ENCODE measurements at regions not wholly inside any gene's neighbourhood (a gene's known extent, or its start where the extent isn't known, plus 50 kb on each side); places are given as distances from the start of the nearest gene placed in this dataset.

DNA sequence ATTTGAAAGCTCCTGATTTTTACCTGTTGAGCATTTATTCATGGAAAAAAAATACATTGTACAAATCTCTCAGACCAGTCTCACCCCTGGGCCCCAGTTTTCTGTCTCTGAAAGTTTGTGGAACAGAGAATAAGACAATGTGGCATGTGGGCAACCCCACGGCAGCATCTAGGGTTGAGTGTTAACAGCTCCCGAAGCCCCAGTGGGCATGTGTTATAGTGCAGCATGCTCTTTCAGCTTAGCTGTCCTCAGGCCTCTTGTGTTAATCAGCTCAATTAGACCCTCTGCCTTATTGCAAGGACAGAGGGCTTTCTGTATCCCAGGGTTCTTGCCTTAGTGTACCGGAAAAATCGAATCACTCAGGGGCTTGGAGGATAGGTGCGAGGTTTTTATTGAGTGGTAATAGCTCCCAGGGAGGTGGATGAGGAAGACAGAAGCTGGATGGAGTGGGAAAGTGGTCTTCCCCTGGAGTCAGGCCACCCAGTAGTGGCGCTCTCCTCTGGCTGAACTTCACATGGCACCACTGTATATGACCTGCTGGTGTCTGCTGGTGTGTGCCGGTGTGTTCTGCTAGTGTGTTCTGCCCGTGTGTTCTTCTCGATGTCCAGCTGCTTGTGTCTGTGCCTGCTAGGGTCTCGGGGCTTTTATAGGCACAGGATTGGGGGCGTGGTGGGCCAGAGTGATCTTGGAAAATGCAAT is 382.8 kb downstream of the EPM2A start:
- TF ChIP-seq, protein P1, sequence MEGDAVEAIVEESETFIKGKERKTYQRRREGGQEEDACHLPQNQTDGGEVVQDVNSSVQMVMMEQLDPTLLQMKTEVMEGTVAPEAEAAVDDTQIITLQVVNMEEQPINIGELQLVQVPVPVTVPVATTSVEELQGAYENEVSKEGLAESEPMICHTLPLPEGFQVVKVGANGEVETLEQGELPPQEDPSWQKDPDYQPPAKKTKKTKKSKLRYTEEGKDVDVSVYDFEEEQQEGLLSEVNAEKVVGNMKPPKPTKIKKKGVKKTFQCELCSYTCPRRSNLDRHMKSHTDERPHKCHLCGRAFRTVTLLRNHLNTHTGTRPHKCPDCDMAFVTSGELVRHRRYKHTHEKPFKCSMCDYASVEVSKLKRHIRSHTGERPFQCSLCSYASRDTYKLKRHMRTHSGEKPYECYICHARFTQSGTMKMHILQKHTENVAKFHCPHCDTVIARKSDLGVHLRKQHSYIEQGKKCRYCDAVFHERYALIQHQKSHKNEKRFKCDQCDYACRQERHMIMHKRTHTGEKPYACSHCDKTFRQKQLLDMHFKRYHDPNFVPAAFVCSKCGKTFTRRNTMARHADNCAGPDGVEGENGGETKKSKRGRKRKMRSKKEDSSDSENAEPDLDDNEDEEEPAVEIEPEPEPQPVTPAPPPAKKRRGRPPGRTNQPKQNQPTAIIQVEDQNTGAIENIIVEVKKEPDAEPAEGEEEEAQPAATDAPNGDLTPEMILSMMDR (conservative IDR thresholded peaks at IDR 0.05; ENCODE audit: low read depth, low read length) = no peak
- no peak for TF ChIP-seq EZH2 (IDR thresholded peaks at IDR 0.05; ENCODE audit: borderline replicate concordance, low read depth, low read length, poor library complexity, severe bottlenecking)
